ENCODE measurements at regions not wholly inside any gene's neighbourhood (a gene's known extent, or its start where the extent isn't known, plus 50 kb on each side); places are given as distances from the start of the nearest gene placed in this dataset.

DNA sequence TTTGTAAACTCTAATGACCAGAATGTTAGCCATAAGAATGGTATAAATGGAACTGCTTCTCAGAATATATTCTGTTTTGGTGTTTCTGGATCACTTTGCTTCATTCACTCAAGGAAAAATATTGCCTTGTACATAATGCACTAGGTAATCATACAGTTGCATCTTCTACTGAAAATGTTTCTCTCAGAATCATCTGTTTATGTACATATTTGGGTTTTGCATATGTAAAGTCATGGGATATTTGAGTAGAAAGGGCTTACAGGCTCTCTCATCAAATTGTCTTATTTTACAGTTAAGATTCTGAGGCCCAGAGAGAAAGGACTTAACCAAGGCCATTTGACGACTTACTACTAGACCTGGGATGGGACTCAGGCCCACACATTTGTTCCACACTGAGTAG, 97.8 kb upstream of the PALM2AKAP2 start:
- no peaks in the 10 kb centered on the region for H3K79me2 ChIP-seq (ENCODE audit: insufficient read depth, low read length)
- POLR2A ChIA-PET, result no interaction called here
- H4K20me1 ChIP-seq (ENCODE audit: insufficient read depth), result no peaks in the 10 kb centered on the region
- H3K36me3 ChIP-seq (ENCODE audit: control insufficient read depth in 1 of 2, insufficient read depth in 2 of 2, low read length in 2 of 2), result no peaks in the 10 kb centered on the region
- H3K4me1 ChIP-seq (ENCODE audit: control insufficient read depth in 1 of 2, insufficient read depth in 2 of 2, low read length in 2 of 2), result no peaks in the 10 kb centered on the region
- DNase-seq (ENCODE audit: low read depth, low spot score), result no peak
- H3K4me3 ChIP-seq (replicated peaks in 1 of 2; ENCODE audit: low read depth in 1 of 2, low read length in 2 of 2), result no peak overlapping the region
- no peak overlapping the region for H3K4me2 ChIP-seq (ENCODE audit: low read length)
- BruUV-seq (replicated peaks), result no TSS peak
- no peak for ATAC-seq
- H3K9ac ChIP-seq (ENCODE audit: low read length), result no peak overlapping the region
- no peak overlapping the region for H2AFZ ChIP-seq (ENCODE audit: low read depth, low read length, poor library complexity, severe bottlenecking)
- RAD21 ChIA-PET (ENCODE audit: low non-redundant PET in 1 of 2, low total read pairs in 2 of 2, uncharacterized antibody in 2 of 2, unreplicated experiment in 2 of 2), result no interaction called here
- no peaks in the 10 kb centered on the region for H3K9me3 ChIP-seq (ENCODE audit: control insufficient read depth in 1 of 2, insufficient read depth in 1 of 2, low read depth in 1 of 2, low read length in 2 of 2)
- CTCF ChIA-PET, result no interaction called here
- no peak overlapping the region for H3K27ac ChIP-seq (ENCODE audit: low read depth, low read length)
- H3K9me2 ChIP-seq (ENCODE audit: insufficient read depth), result no peaks in the 10 kb centered on the region
- intact Hi-C loops (cut with micrococcal nuclease), result no loop called here
- peaks cover 48% of the 10 kb centered on the region for H3K27me3 ChIP-seq (ENCODE audit: insufficient read depth, low read length)
- no peak for TF ChIP-seq ZNF274 (IDR thresholded peaks at IDR 0.05; ENCODE audit: low read depth, low read length)
- no peak for TF ChIP-seq CEBPB (IDR thresholded peaks at IDR 0.05; ENCODE audit: low read depth)
- no peak for TF ChIP-seq SP1 (IDR thresholded peaks at IDR 0.05; ENCODE audit: low read depth)
- TF ChIP-seq POLR2AphosphoS5 (IDR thresholded peaks at IDR 0.05; ENCODE audit: low read depth, low read length), result no peak
- TF ChIP-seq ATF3 (IDR thresholded peaks at IDR 0.05), result no peak
- no peak for TF ChIP-seq SRF (IDR thresholded peaks at IDR 0.05; ENCODE audit: low read depth)
- no peak for TF ChIP-seq SIN3A (IDR thresholded peaks at IDR 0.05; ENCODE audit: low read depth)
- TF ChIP-seq, protein P1, sequence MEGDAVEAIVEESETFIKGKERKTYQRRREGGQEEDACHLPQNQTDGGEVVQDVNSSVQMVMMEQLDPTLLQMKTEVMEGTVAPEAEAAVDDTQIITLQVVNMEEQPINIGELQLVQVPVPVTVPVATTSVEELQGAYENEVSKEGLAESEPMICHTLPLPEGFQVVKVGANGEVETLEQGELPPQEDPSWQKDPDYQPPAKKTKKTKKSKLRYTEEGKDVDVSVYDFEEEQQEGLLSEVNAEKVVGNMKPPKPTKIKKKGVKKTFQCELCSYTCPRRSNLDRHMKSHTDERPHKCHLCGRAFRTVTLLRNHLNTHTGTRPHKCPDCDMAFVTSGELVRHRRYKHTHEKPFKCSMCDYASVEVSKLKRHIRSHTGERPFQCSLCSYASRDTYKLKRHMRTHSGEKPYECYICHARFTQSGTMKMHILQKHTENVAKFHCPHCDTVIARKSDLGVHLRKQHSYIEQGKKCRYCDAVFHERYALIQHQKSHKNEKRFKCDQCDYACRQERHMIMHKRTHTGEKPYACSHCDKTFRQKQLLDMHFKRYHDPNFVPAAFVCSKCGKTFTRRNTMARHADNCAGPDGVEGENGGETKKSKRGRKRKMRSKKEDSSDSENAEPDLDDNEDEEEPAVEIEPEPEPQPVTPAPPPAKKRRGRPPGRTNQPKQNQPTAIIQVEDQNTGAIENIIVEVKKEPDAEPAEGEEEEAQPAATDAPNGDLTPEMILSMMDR (IDR thresholded peaks at IDR 0.05 in 2 of 3, conservative IDR thresholded peaks at IDR 0.05 in 1 of 3; ENCODE audit: borderline replicate concordance in 1 of 3, insufficient read depth in 1 of 3, low read depth in 2 of 3, low read length in 2 of 3), result no peak
- no peak for TF ChIP-seq JUND (IDR thresholded peaks at IDR 0.05)
- no peak for TF ChIP-seq ELF1 (IDR thresholded peaks at IDR 0.05; ENCODE audit: borderline replicate concordance, low read depth)
- TF ChIP-seq RAD21 (IDR thresholded peaks at IDR 0.05; ENCODE audit: low read depth), result no peak
- TF ChIP-seq TCF7L2 (IDR thresholded peaks at IDR 0.05; ENCODE audit: borderline replicate concordance, extremely low read depth, insufficient read depth, insufficient read length), result no peak
- TF ChIP-seq EZH2 (IDR thresholded peaks at IDR 0.05), result no peak
- TF ChIP-seq ZBTB33 (IDR thresholded peaks at IDR 0.05; ENCODE audit: extremely low read depth, insufficient replicate concordance, low read length), result no peak
- TF ChIP-seq YY1 (IDR thresholded peaks at IDR 0.05; ENCODE audit: extremely low read depth, insufficient replicate concordance, low read depth, low read length), result no peak

Measured in HCT116 (cell line).